Neural progenitor cell (in vitro differentiated cells): ENCODE measurements at regions not wholly inside any gene's neighbourhood (a gene's known extent, or its start where the extent isn't known, plus 50 kb on each side); places are given as distances from the start of the nearest gene placed in this dataset.
A peak's percentile ranks its signal among the peaks of the same experiment; 100 is the strongest.

ENCODE experiments used
- DNase-seq: peaks from one replicate; pipeline ENCODE4 v3.0.0-alpha.2; 2016; ENCODE audit warnings: low spot score
- H2AFZ ChIP-seq: fragments of 200-600 bp; sonication (generic); replicated peaks from 2 replicates; pipeline ENCODE4 v1.6.1; 2016; ENCODE audit warnings: antibody characterized with exemption
- H3F3A ChIP-seq: fragments of 200-600 bp; sonication (generic); 2 replicates; pipeline ENCODE4 v1.6.1; 2016; ENCODE audit warnings: antibody characterized with exemption, low read depth
- H3K27ac ChIP-seq: fragments of 200-600 bp; sonication (generic); 2 replicates; pipeline ENCODE4 v1.5.1; 2016; ENCODE audit warnings: mild to moderate bottlenecking
- H3K27me3 ChIP-seq: fragments of 200-600 bp; sonication (generic); 2 replicates; pipeline ENCODE4 v1.6.1; 2016; ENCODE audit warnings: mild to moderate bottlenecking, moderate library complexity
- H3K36me3 ChIP-seq: fragments of 200-600 bp; sonication (generic); 2 replicates; pipeline ENCODE4 v1.5.1; 2016
- H3K4me1 ChIP-seq: fragments of 200-600 bp; sonication (generic); 2 replicates; pipeline ENCODE4 v1.6.1; 2016; ENCODE audit warnings: mixed run types
- H3K4me2 ChIP-seq: fragments of 200-600 bp; sonication (generic); 2 replicates; pipeline ENCODE4 v1.6.1; 2016
- H3K4me3 ChIP-seq: fragments of 200-600 bp; sonication (generic); 2 replicates; pipeline ENCODE4 v1.5.1; 2016
- H3K79me2 ChIP-seq: fragments of 200-600 bp; sonication (generic); 2 replicates; pipeline ENCODE4 v1.6.1; 2016; ENCODE audit warnings: low read depth
- H3K9ac ChIP-seq: fragments of 200-600 bp; sonication (generic); 2 replicates; pipeline ENCODE4 v1.6.1; 2016
- H3K9me3 ChIP-seq: fragments of 200-600 bp; sonication (generic); 2 replicates; pipeline ENCODE4 v1.5.1; 2016; ENCODE audit warnings: low read depth
- H4K20me1 ChIP-seq: fragments of 200-600 bp; sonication (generic); 2 replicates; pipeline ENCODE4 v1.6.1; 2016; ENCODE audit warnings: low read depth
- H3K27ac Mint-ChIP-seq: 3 replicates; pipeline ENCODE4 v1.8.0; 2021; ENCODE audit warnings: mixed read lengths
- H3K27me3 Mint-ChIP-seq: 2 replicates; pipeline ENCODE4 v1.8.0; 2022; ENCODE audit warnings: low read depth, mild to moderate bottlenecking, inconsistent platforms, moderate library complexity, mixed read lengths; ENCODE audit not compliant: insufficient read depth
- H3K36me3 Mint-ChIP-seq: 3 replicates; pipeline ENCODE4 v1.8.0; 2021; ENCODE audit warnings: mixed read lengths
- H3K4me1 Mint-ChIP-seq: 3 replicates; pipeline ENCODE4 v1.8.0; 2021; ENCODE audit warnings: mixed read lengths
- H3K4me3 Mint-ChIP-seq: 3 replicates; pipeline ENCODE4 v1.8.0; 2021; ENCODE audit warnings: mild to moderate bottlenecking, moderate library complexity, mixed read lengths
- H3K9me3 Mint-ChIP-seq: 3 replicates; pipeline ENCODE4 v1.8.0; 2020; ENCODE audit warnings: mixed read lengths
- EZH2 ChIP-seq: fragments of 200-600 bp; sonication (generic); IDR thresholded peaks from 2 replicates; pipeline ENCODE4 v1.6.1; 2017; ENCODE audit warnings: antibody characterized with exemption, mild to moderate bottlenecking, moderate library complexity
- EZH2phosphoT487 ChIP-seq: fragments of 200-600 bp; sonication (generic); IDR thresholded peaks from 2 replicates; pipeline ENCODE4 v1.6.1; 2017; ENCODE audit warnings: antibody characterized with exemption
- TF ChIP-seq, protein P1 (sequence below): fragments of 200-600 bp; sonication (generic); IDR thresholded peaks from 2 replicates; pipeline ENCODE4 v1.5.1; 2017; ENCODE audit warnings: antibody characterized with exemption, mild to moderate bottlenecking

DNA sequence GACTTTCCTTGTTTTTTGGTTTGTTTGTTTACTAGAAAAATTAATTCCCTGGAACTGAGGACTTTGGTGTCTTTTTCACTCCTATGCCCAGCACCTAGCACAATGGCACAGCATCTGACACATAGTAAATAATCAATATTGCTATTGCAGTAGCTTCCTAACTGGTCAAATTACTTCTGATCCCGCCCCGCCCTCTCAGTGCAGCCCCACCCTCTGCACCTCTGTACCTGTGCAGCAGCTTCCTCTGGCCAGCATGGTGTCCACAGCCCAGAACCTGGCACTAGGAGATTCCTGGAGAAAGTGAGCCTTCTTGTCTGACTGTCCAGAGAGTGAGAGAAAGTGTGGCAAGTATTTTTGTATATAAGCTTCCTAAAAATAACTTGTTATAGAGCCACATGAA, 343.2 kb downstream of the ZNF608 start:
- H4K20me1 ChIP-seq: no peaks in the 10 kb centered on the region
- H3K4me3 ChIP-seq: no peak overlapping the region
- no peaks in the 10 kb centered on the region for H3K27me3 ChIP-seq
- Mint-ChIP-seq H3K9me3 (peaks cover 3% of the 10 kb centered on the region), H3K27me3 (peaks cover 6% of the 10 kb centered on the region), H3K4me3 (no peak overlapping the region), H3K36me3 (peaks cover 3% of the 10 kb centered on the region), H3K4me1 (peaks cover 31% of the 10 kb centered on the region), H3K27ac (no peak overlapping the region)
- H3K9ac ChIP-seq: no peak overlapping the region
- H3K27ac ChIP-seq: no peak overlapping the region
- TF ChIP-seq EZH2: no peak
- TF ChIP-seq, protein P1, sequence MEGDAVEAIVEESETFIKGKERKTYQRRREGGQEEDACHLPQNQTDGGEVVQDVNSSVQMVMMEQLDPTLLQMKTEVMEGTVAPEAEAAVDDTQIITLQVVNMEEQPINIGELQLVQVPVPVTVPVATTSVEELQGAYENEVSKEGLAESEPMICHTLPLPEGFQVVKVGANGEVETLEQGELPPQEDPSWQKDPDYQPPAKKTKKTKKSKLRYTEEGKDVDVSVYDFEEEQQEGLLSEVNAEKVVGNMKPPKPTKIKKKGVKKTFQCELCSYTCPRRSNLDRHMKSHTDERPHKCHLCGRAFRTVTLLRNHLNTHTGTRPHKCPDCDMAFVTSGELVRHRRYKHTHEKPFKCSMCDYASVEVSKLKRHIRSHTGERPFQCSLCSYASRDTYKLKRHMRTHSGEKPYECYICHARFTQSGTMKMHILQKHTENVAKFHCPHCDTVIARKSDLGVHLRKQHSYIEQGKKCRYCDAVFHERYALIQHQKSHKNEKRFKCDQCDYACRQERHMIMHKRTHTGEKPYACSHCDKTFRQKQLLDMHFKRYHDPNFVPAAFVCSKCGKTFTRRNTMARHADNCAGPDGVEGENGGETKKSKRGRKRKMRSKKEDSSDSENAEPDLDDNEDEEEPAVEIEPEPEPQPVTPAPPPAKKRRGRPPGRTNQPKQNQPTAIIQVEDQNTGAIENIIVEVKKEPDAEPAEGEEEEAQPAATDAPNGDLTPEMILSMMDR: no peak
- TF ChIP-seq EZH2phosphoT487: no peak
- H3K36me3 ChIP-seq: no peaks in the 10 kb centered on the region
- peaks cover 6% of the 10 kb centered on the region for H3F3A ChIP-seq
- no peaks in the 10 kb centered on the region for H3K9me3 ChIP-seq
- no peak for DNase-seq
- H3K4me2 ChIP-seq: no peak overlapping the region
- no peak overlapping the region for H2AFZ ChIP-seq
- H3K4me1 ChIP-seq: peaks cover 32% of the 10 kb centered on the region
- H3K79me2 ChIP-seq: no peaks in the 10 kb centered on the region

DNA sequence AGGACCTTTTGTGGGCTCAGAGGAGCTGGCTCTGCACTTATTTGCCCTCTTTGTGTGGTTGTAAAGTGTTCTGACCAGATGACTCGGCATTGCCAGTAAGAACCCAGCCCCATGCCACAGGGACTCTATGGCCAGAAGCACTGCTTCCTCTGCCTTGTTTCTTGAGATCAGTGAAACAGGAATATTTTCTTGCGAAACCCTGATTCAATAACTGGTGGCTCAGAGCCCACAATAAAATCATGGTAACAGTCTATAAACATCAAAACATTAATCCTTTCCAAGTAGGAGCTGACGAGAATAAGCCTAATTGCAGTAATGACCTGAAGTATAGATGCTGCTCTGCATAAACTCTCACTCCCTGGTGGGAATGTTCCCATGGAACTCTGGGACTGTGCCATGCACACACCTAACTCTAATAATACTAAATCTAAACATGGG, 344.3 kb downstream of the ZNF608 start:
- no peak overlapping the region for H3K27ac ChIP-seq

DNA sequence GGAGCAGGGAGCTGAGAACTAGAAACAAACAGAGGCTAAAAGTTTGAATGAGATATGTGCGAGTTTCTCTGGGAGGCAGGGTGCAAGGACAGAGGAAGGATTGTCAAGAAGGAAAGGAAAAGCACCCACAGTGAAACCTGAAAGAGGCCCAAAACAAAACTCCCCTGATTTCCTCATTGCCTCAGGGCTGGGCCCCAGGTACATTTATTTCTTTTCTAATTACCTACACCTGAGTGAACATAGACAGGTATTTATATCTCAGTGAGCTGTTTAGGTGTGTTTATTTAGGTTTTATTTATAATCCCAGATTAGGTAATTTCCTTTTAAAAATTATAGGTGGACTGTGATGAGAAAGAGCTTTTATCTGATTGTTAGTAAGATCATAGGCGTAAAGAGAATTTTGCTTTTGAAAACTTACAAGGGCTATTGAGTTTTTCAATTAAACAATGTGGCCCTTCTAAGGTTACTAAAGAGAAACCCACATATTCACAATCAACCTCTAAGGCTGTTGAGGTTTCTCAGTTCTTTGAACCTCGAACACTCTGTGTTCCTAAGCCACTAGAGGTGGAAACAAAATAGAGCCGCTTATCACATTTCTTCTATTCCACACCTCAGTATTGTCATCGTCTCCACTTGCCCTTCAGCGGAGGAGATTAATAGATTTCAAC, 344.8 kb downstream of the ZNF608 start:
- Histone ChIP-seq H3K9ac (no peak overlapping the region), H3K27ac (no peak overlapping the region), H2AFZ (no peak overlapping the region), H3K9me3 (no peaks in the 10 kb centered on the region), H3K4me3 (no peak overlapping the region), H3K79me2 (no peaks in the 10 kb centered on the region), H4K20me1 (no peaks in the 10 kb centered on the region), H3F3A (peaks cover 4% of the 10 kb centered on the region), H3K4me1 (peaks cover 34% of the 10 kb centered on the region), H3K27me3 (peaks cover 12% of the 10 kb centered on the region), H3K4me2 (no peak overlapping the region), H3K36me3 (no peaks in the 10 kb centered on the region)
- no peak overlapping the region for H3K4me3 Mint-ChIP-seq
- peaks cover 3% of the 10 kb centered on the region for H3K36me3 Mint-ChIP-seq
- DNase-seq: no peak
- H3K27me3 Mint-ChIP-seq: peaks cover 9% of the 10 kb centered on the region
- TF ChIP-seq, protein P1: no peak
- TF ChIP-seq EZH2: no peak
- no peak for TF ChIP-seq EZH2phosphoT487
- H3K27ac Mint-ChIP-seq: peak overlapping the region; percentile 27
- H3K4me1 Mint-ChIP-seq: peaks cover 34% of the 10 kb centered on the region
- no peaks in the 10 kb centered on the region for H3K9me3 Mint-ChIP-seq

More for the DNA sequence above, 344.3 kb downstream of the ZNF608 start:
- H3K4me2 ChIP-seq: no peak overlapping the region
- no peaks in the 10 kb centered on the region for H3K36me3 ChIP-seq
- no peak overlapping the region for H3K4me3 ChIP-seq
- H3K79me2 ChIP-seq: no peaks in the 10 kb centered on the region
- H3K9me3 Mint-ChIP-seq: no peaks in the 10 kb centered on the region
- H3K27me3 Mint-ChIP-seq: peaks cover 9% of the 10 kb centered on the region
- no peak overlapping the region for H3K9ac ChIP-seq
- H3K4me1 ChIP-seq: peaks cover 32% of the 10 kb centered on the region
- H3K27ac Mint-ChIP-seq: peak overlapping the region; percentile 27
- H3K27me3 ChIP-seq: peaks cover 6% of the 10 kb centered on the region
- H4K20me1 ChIP-seq: no peaks in the 10 kb centered on the region
- no peak overlapping the region for H2AFZ ChIP-seq
- H3F3A ChIP-seq: peaks cover 4% of the 10 kb centered on the region
- DNase-seq: no peak
- H3K4me3 Mint-ChIP-seq: no peak overlapping the region
- TF ChIP-seq EZH2phosphoT487: no peak
- TF ChIP-seq EZH2: no peak
- TF ChIP-seq, protein P1: no peak
- peaks cover 3% of the 10 kb centered on the region for H3K36me3 Mint-ChIP-seq
- H3K4me1 Mint-ChIP-seq: peaks cover 30% of the 10 kb centered on the region
- no peaks in the 10 kb centered on the region for H3K9me3 ChIP-seq
